Thymus (tissue), 11 donors: ENCODE measurements at regions not wholly inside any gene's neighbourhood (a gene's known extent, or its start where the extent isn't known, plus 50 kb on each side); places are given as distances from the start of the nearest gene placed in this dataset.

ENCODE experiments used
- DNase-seq, 9 donors: peaks; one replicate each; pipeline ENCODE4 v3.0.0-alpha.2; 2013; ENCODE audit warnings: low spot score in 9 of 9, low read depth in 6 of 9, missing footprints in 1 of 9
- H3K27ac ChIP-seq, 2 donors: one replicate each; pipeline ENCODE4 v1.5.1; 2013; ENCODE audit warnings: control low read depth in 1 of 2, low read depth in 1 of 2, low read length in 1 of 2, mild to moderate bottlenecking in 1 of 2, moderate library complexity in 1 of 2
- H3K27me3 ChIP-seq, 2 donors: one replicate each; pipeline ENCODE4 v1.5.1; 2013; ENCODE audit warnings: low read length in 1 of 2; ENCODE audit not compliant: control insufficient read depth in 2 of 2, insufficient read depth in 1 of 2
- H3K36me3 ChIP-seq, 2 donors: one replicate each; pipeline ENCODE4 v1.5.1; 2013; ENCODE audit warnings: low read length in 1 of 2, mild to moderate bottlenecking in 1 of 2, moderate library complexity in 1 of 2; ENCODE audit not compliant: control insufficient read depth in 2 of 2, insufficient read depth in 2 of 2
- H3K4me1 ChIP-seq, 2 donors: one replicate each; pipeline ENCODE4 v1.5.1; 2013; ENCODE audit warnings: low read length in 2 of 2; ENCODE audit not compliant: control insufficient read depth in 2 of 2, insufficient read depth in 2 of 2
- H3K4me3 ChIP-seq, 2 donors: one replicate each; pipeline ENCODE4 v1.5.1; 2013; ENCODE audit warnings: low read length in 2 of 2, control low read depth in 1 of 2, mild to moderate bottlenecking in 1 of 2
- H3K9me3 ChIP-seq, 2 donors: one replicate each; pipeline ENCODE4 v1.5.1; 2013; ENCODE audit warnings: low read length in 1 of 2, mild to moderate bottlenecking in 1 of 2; ENCODE audit not compliant: control insufficient read depth in 2 of 2, insufficient read depth in 1 of 2
- WGBS: extraction: QIAGEN DNeasy Blood & Tissue Kit; methylation state at CpG from one replicate; pipeline ENCODE4 v1.1.7; 2013; 5-methylcytosine and 5-hydroxymethylcytosine counted together
- donor health status: healthy.

DNA sequence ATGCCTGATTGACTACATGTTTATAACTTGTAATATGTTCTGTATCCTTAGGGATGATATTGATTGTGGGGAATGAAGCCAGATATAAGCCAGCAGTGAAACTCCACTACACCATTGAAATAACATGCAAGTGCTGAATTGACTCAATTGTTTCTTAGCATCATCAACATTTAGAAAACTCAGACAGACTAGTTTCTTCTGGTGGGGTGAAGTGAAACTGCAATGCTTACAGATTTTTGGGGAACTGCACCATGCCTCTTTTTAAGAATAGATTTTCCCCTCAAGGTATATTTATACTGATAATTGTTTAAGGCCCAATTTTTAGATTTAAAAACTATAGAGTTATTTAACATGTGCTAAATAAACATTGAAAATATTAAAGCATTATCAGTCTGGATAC lies 1044.6 kb upstream of the EYS start:
- Histone ChIP-seq H3K4me1 (no peaks in the 10 kb centered on the region), H3K36me3 (no peaks in the 10 kb centered on the region), H3K4me3 (no peak overlapping the region), H3K27me3 (no peaks in the 10 kb centered on the region), H3K27ac (no peak overlapping the region), H3K9me3 (peaks cover 0 to 11% of the 10 kb centered on the region in 2 donors)
- no peak for DNase-seq

DNA sequence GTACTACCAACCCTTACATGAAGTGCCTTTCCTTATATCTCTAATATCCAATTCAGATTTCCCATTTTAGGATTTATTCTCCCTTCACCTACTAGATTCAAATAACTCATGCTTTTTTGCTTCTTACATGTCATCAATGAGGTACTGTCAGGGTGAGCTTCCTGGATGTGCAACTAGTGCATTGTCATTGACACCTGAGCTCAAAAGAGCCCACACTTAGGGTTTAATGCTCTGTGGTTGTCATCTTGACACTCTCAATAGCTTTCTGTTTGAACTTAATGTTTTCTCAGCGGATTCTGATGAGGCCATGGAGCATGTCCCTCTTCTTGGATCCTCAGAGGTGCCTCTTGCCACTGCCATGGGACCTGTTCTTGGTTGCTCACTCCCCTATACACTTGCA lies 1033.3 kb upstream of the EYS start:
- Histone ChIP-seq H3K27me3 (no peaks in the 10 kb centered on the region), H3K4me1 (no peaks in the 10 kb centered on the region), H3K36me3 (no peaks in the 10 kb centered on the region), H3K9me3 (no peaks in the 10 kb centered on the region), H3K27ac (no peak overlapping the region), H3K4me3 (no peak overlapping the region)
- no peak for DNase-seq
- 70% methylated on average over 1 of the region's 1 CpG for WGBS

DNA sequence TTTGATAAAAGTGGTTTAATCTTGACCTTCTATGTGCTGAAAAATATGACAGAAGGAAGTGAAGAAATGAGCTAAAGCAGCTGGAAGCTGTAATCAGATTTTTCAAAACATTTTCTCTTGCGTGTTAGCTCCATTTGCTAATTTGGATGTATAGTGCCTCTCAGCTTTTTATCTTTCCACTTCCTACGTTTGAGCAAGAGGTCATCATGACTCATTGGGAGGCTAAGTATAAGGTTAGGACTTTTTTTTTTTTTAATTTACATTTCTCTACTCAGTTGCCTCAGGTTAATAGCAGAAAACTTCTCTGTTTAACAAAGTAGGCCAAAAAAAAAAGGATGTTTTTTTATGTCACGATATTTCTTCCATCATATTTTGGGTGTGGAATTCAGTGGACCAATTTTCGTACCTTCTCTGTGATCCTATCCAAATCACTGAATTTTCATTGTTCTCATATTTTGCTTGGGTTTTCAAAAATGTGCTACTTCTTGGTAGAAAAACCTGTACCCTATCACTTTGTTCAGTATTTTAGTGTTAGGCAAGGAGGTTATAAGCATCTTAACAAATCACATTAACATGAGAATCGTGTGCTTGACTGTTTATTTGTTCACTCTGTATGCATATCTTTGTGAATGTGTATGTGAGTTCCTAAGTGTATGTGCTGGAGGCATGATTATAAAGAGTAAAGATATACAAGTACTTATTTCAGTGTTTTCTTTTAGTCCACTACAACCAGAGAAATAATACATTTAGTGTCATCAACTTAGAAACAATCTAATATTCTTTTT lies 1028.3 kb upstream of the EYS start:
- 88% methylated on average over 5 of the region's 5 CpGs for WGBS
- Histone ChIP-seq H3K9me3 (no peaks in the 10 kb centered on the region), H3K36me3 (no peaks in the 10 kb centered on the region), H3K4me1 (no peaks in the 10 kb centered on the region), H3K4me3 (no peak overlapping the region), H3K27ac (no peak overlapping the region), H3K27me3 (no peaks in the 10 kb centered on the region)
- no peak for DNase-seq

DNA sequence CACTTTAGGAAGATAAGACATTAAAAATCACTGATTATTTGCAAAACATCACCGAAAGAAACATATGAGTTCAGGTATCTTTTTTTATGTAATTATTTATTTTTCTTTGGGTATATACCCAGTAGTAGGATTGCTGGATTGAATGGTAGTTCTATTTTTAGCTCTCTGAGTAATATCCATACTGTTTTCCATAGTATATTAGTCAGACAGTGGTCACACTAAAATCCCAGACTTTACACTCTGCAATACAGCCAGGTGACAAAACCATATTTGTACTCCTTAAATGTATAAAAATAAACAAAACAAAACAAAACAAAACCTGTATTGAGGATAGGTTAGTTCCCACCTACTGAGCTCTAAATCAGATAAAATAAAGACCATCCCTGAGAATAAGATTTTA lies 1024.3 kb upstream of the EYS start:
- Histone ChIP-seq H3K36me3 (no peaks in the 10 kb centered on the region), H3K9me3 (peaks cover 0 to 2% of the 10 kb centered on the region in 2 donors), H3K4me1 (no peaks in the 10 kb centered on the region), H3K27me3 (no peaks in the 10 kb centered on the region), H3K4me3 (no peak overlapping the region), H3K27ac (no peak overlapping the region)
- no peak for DNase-seq
- WGBS, result 97% methylated on average over 1 of the region's 1 CpG

DNA sequence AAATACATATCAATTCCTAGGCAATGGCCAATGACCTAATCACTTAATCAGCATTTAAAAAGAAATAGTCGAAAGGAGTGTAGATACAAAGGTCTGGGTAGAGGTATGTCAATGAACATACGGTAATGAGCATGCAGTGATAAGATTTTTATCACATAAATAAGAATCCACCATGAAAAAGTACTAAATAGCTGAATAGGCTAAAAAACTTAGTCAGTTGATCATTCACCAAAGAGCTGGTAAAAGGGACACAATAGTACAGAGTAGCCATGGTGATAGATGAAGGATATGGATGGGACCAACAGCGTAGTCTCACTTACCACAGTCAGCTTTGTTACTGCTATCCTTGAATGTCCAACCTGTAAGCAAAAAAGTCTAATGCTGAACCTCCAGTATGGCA lies 1018.6 kb upstream of the EYS start:
- 89% methylated on average over 3 of the region's 3 CpGs for WGBS
- no peak for DNase-seq
- Histone ChIP-seq H3K4me1 (no peaks in the 10 kb centered on the region), H3K36me3 (no peaks in the 10 kb centered on the region), H3K27ac (no peak overlapping the region), H3K4me3 (no peak overlapping the region), H3K27me3 (no peaks in the 10 kb centered on the region), H3K9me3 (peaks cover 0 to 2% of the 10 kb centered on the region in 2 donors)

DNA sequence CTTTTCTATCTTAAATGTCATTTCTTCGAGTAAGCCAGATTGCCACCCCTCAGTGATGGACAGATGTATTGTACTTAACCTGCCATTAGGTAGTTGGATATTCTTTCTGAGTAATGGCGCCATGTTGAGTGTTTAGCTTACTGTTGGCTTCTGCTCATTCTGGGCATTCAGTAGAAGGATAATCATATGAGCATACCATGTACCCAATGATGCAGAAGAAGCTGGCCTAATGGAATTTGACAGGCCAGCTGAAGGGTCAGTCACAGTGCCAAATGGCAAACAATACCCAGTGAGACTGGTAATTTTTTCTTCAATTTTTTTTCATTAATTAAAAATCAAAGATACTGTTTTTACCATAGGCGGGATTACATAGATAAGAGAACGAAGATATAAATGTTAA lies 1010.8 kb upstream of the EYS start:
- no peak for DNase-seq
- 94% methylated on average over 4 of the region's 4 CpGs for WGBS
- Histone ChIP-seq H3K4me1 (no peaks in the 10 kb centered on the region), H3K36me3 (no peaks in the 10 kb centered on the region), H3K9me3 (no peaks in the 10 kb centered on the region), H3K27me3 (no peaks in the 10 kb centered on the region), H3K4me3 (no peak overlapping the region), H3K27ac (no peak overlapping the region)

DNA sequence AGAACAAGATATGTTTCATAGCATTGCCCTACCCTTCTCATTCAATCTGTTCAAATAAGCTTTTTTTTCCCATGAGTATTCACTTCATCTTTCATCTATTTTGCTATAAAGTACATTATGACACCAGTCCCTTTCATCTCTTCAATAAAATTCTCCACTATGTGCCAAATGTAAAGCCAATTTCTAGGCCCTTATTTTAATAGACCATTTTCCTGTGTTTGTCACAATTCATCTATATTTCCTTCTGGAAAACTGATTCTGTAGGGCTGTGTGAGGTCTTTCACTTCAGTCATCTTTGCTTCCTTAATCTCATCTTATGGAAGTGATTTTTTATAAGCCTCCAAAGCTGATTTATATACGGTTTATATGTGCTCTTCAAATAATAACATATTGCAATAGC lies 992.4 kb upstream of the EYS start:
- DNase-seq, result no peak
- WGBS, result 87% methylated on average over 1 of the region's 1 CpG
- no peaks in the 10 kb centered on the region for H3K36me3 ChIP-seq

DNA sequence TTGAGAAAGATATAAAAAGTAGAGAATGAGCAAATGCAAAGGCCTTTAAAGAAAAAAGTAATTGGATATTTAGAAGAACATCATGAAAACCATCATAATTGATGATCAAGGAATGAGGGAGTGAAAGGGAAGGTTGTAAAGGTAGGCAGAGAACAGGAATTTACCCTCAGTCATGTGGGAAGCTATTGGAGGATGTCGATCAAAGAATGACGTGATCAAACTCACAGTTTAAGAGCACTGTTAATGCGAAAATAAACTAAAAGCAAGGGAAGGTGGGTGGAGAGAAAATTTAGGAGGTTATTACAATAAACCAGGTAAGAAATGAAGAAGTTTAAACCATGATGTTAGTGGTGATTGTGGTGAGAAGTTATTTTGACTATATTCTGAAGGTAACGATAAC lies 982.6 kb upstream of the EYS start:
- no peak overlapping the region for H3K4me3 ChIP-seq
- no peaks in the 10 kb centered on the region for H3K27me3 ChIP-seq
- no peak for DNase-seq
- H3K9me3 ChIP-seq, result no peaks in the 10 kb centered on the region
- no peaks in the 10 kb centered on the region for H3K36me3 ChIP-seq
- H3K4me1 ChIP-seq, result no peaks in the 10 kb centered on the region
- 96% methylated on average over 4 of the region's 4 CpGs for WGBS
- no peak overlapping the region for H3K27ac ChIP-seq

More for the DNA sequence above, 992.4 kb upstream of the EYS start:
- Histone ChIP-seq H3K4me3 (no peak overlapping the region), H3K27me3 (no peaks in the 10 kb centered on the region), H3K9me3 (peaks cover 0 to 5% of the 10 kb centered on the region in 2 donors), H3K4me1 (no peaks in the 10 kb centered on the region), H3K27ac (no peak overlapping the region)

DNA sequence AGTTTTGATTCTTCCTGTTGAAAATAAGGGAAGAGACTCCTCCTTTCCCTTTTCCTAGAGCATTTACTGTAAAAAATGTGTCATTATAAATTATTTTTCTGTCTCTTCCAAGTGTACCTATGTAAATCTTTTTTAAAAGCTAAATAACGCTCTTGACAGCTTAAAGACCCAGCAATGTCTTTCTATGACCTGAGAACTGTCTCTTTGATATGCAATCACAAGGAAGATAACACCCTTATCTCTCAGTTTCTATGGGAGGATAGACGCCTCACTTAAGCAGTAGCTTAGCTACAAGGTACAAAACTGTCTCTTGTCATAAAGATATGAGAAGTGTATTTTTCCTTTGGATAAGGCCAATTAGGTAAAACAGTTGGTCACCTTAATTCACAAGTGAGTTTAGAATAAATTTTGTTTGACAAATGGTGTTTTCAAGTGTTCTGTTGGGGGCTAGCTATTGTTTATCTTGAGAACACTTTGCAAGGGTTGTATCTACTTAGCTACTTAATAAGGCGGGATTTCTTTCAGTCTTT lies 980.6 kb upstream of the EYS start:
- Histone ChIP-seq H3K27ac (no peak overlapping the region), H3K4me3 (no peak overlapping the region), H3K27me3 (no peaks in the 10 kb centered on the region), H3K9me3 (no peaks in the 10 kb centered on the region), H3K36me3 (no peaks in the 10 kb centered on the region), H3K4me1 (no peaks in the 10 kb centered on the region)
- DNase-seq, result no peak
- 70% methylated on average over 3 of the region's 3 CpGs for WGBS
